ENCODE measurements at regions not wholly inside any gene's neighbourhood (a gene's known extent, or its start where the extent isn't known, plus 50 kb on each side); places are given as distances from the start of the nearest gene placed in this dataset.

GRCh38 chr5:17697671-17698070 is 63.4 kb downstream of the TAF11L14 start (continued):
- TF ChIP-seq, protein P1, sequence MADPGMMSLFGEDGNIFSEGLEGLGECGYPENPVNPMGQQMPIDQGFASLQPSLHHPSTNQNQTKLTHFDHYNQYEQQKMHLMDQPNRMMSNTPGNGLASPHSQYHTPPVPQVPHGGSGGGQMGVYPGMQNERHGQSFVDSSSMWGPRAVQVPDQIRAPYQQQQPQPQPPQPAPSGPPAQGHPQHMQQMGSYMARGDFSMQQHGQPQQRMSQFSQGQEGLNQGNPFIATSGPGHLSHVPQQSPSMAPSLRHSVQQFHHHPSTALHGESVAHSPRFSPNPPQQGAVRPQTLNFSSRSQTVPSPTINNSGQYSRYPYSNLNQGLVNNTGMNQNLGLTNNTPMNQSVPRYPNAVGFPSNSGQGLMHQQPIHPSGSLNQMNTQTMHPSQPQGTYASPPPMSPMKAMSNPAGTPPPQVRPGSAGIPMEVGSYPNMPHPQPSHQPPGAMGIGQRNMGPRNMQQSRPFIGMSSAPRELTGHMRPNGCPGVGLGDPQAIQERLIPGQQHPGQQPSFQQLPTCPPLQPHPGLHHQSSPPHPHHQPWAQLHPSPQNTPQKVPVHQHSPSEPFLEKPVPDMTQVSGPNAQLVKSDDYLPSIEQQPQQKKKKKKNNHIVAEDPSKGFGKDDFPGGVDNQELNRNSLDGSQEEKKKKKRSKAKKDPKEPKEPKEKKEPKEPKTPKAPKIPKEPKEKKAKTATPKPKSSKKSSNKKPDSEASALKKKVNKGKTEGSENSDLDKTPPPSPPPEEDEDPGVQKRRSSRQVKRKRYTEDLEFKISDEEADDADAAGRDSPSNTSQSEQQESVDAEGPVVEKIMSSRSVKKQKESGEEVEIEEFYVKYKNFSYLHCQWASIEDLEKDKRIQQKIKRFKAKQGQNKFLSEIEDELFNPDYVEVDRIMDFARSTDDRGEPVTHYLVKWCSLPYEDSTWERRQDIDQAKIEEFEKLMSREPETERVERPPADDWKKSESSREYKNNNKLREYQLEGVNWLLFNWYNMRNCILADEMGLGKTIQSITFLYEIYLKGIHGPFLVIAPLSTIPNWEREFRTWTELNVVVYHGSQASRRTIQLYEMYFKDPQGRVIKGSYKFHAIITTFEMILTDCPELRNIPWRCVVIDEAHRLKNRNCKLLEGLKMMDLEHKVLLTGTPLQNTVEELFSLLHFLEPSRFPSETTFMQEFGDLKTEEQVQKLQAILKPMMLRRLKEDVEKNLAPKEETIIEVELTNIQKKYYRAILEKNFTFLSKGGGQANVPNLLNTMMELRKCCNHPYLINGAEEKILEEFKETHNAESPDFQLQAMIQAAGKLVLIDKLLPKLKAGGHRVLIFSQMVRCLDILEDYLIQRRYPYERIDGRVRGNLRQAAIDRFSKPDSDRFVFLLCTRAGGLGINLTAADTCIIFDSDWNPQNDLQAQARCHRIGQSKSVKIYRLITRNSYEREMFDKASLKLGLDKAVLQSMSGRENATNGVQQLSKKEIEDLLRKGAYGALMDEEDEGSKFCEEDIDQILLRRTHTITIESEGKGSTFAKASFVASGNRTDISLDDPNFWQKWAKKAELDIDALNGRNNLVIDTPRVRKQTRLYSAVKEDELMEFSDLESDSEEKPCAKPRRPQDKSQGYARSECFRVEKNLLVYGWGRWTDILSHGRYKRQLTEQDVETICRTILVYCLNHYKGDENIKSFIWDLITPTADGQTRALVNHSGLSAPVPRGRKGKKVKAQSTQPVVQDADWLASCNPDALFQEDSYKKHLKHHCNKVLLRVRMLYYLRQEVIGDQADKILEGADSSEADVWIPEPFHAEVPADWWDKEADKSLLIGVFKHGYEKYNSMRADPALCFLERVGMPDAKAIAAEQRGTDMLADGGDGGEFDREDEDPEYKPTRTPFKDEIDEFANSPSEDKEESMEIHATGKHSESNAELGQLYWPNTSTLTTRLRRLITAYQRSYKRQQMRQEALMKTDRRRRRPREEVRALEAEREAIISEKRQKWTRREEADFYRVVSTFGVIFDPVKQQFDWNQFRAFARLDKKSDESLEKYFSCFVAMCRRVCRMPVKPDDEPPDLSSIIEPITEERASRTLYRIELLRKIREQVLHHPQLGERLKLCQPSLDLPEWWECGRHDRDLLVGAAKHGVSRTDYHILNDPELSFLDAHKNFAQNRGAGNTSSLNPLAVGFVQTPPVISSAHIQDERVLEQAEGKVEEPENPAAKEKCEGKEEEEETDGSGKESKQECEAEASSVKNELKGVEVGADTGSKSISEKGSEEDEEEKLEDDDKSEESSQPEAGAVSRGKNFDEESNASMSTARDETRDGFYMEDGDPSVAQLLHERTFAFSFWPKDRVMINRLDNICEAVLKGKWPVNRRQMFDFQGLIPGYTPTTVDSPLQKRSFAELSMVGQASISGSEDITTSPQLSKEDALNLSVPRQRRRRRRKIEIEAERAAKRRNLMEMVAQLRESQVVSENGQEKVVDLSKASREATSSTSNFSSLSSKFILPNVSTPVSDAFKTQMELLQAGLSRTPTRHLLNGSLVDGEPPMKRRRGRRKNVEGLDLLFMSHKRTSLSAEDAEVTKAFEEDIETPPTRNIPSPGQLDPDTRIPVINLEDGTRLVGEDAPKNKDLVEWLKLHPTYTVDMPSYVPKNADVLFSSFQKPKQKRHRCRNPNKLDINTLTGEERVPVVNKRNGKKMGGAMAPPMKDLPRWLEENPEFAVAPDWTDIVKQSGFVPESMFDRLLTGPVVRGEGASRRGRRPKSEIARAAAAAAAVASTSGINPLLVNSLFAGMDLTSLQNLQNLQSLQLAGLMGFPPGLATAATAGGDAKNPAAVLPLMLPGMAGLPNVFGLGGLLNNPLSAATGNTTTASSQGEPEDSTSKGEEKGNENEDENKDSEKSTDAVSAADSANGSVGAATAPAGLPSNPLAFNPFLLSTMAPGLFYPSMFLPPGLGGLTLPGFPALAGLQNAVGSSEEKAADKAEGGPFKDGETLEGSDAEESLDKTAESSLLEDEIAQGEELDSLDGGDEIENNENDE (IDR thresholded peaks at IDR 0.05; ENCODE audit: insufficient replicate concordance, low read length): no peak
- no peak for TF ChIP-seq CBX8 (IDR thresholded peaks at IDR 0.05; ENCODE audit: borderline replicate concordance, low read depth, low read length)
- no peak for TF ChIP-seq KDM4A (IDR thresholded peaks at IDR 0.05; ENCODE audit: low read depth, low read length, severe bottlenecking)
- no peak for TF ChIP-seq SP4 (IDR thresholded peaks at IDR 0.05; ENCODE audit: low read length)
- TF ChIP-seq CREB1 (IDR thresholded peaks at IDR 0.05): no peak
- no peak for TF ChIP-seq POU5F1 (IDR thresholded peaks at IDR 0.05; ENCODE audit: low read depth, low read length)
- no peak for TF ChIP-seq CTBP2 (IDR thresholded peaks at IDR 0.05; ENCODE audit: borderline replicate concordance, insufficient read depth, insufficient read length, low read length)
- TF ChIP-seq RNF2 (IDR thresholded peaks at IDR 0.05; ENCODE audit: borderline replicate concordance, low read depth, low read length, missing control alignments, poor library complexity, severe bottlenecking): no peak
- no peak for TF ChIP-seq JUND (IDR thresholded peaks at IDR 0.05; ENCODE audit: low read length)
- no peak for TF ChIP-seq POLR2AphosphoS5 (IDR thresholded peaks at IDR 0.05; ENCODE audit: low read depth, low read length)
- TF ChIP-seq RBBP5 (IDR thresholded peaks at IDR 0.05; ENCODE audit: borderline replicate concordance, low read depth, low read length): no peak

Data from H1 (cell line).